GM12874 (cell line): ENCODE measurements at regions not wholly inside any gene's neighbourhood (a gene's known extent, or its start where the extent isn't known, plus 50 kb on each side); places are given as distances from the start of the nearest gene placed in this dataset.

ENCODE experiments used
- CTCF ChIP-seq: IDR thresholded peaks from 2 replicates; pipeline ENCODE4 v1.5.1; 2011; ENCODE audit warnings: low read depth, mild to moderate bottlenecking, control low read depth, low read length, moderate library complexity; ENCODE audit not compliant: insufficient read depth

GRCh38 chr9:12933957-12934356 is 159.1 kb downstream of the LURAP1L start:
- TF ChIP-seq CTCF: no peak

GRCh38 chr9:12934545-12935272 is 159.9 kb downstream of the LURAP1L start:
- TF ChIP-seq CTCF: no peak

- no peak for TF ChIP-seq CTCF
Measured at GRCh38 chr9:12935714-12936113, 160.9 kb downstream of the LURAP1L start.

GRCh38 chr9:12954441-12954840 is 179.6 kb downstream of the LURAP1L start:
- no peak for TF ChIP-seq CTCF

GRCh38 chr9:12955510-12956163 is 180.8 kb downstream of the LURAP1L start:
- TF ChIP-seq CTCF: no peak

- no peak for TF ChIP-seq CTCF
Measured at GRCh38 chr9:12956261-12956660, 181.4 kb downstream of the LURAP1L start.

GRCh38 chr9:12956805-12957204 is 182.0 kb downstream of the LURAP1L start:
- no peak for TF ChIP-seq CTCF
